GM19240 (cell line): ENCODE measurements at regions not wholly inside any gene's neighbourhood (a gene's known extent, or its start where the extent isn't known, plus 50 kb on each side); places are given as distances from the start of the nearest gene placed in this dataset.
"Not testable (repeated sequence)": the region's sequence is repeated elsewhere in the genome, so short reads cannot be mapped to it uniquely, and the experiment has no call there.

Experiments
- DNase-seq: peaks from one replicate; pipeline ENCODE4 v3.0.0; 2011; ENCODE audit warnings: low spot score; ENCODE audit not compliant: insufficient read length

DNA sequence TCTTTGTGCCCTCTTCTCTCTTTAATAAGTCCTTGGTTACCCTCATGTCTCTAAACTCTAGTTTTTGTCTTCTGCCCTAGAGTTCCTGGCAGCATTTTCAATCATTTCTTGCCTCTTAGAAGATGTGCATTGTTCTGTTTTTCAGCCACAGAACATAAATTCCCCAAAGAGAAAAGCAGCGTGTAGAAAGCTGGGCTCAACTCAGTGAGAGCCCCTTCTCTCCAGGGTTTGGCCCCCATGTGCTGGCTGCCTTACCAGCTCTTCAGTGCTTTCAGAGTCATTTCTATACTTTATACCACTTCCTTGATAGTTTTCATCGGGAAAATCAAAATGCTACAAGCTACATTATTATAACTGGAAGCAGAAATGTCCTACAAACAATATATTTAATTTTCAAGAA is 369.1 kb upstream of the GRM7 start:
- no peak for DNase-seq

GRCh38 chr3:6492306-6492705 is 368.6 kb upstream of the GRM7 start:
- no peak for DNase-seq

DNA sequence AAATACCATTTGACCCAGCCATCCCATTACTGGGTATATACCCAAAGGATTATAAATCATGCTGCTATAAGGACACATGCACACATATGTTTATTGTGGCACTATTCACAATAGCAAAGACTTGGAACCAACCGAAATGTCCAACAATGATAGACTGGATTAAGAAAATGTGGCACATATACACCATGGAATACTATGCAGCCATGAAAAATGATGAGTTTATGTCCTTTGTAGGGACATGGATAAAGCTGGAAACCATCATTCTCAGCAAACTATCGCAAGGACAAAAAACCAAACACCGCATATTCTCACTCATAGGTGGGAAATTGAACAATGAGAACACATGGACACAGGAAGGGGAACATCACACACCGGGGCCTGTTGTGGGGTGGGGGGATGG is 362.0 kb upstream of the GRM7 start:
- not testable (repeated sequence) for DNase-seq

- DNase-seq = no peak
These were observed 356.6 kb upstream of the GRM7 start for GRCh38 chr3:6504347-6504746.

GRCh38 chr3:6504834-6505233 is 356.1 kb upstream of the GRM7 start:
- no peak for DNase-seq

DNA sequence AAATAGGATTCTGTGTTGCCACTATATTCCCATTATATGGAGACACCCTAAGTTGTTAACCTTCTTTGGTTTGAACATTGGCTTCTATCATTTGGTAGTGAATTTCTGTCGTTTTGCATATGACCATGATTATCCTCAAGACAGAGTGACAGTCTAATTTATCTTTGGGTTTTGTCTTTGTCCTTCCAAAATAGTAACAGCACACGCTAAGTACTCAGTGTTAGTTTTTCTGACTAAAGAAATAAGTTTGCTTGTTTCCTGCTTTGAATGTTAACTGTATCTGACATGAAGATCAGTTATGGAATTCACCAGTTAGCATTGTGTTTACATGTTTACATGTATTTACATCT is 352.5 kb upstream of the GRM7 start:
- no peak for DNase-seq

DNA sequence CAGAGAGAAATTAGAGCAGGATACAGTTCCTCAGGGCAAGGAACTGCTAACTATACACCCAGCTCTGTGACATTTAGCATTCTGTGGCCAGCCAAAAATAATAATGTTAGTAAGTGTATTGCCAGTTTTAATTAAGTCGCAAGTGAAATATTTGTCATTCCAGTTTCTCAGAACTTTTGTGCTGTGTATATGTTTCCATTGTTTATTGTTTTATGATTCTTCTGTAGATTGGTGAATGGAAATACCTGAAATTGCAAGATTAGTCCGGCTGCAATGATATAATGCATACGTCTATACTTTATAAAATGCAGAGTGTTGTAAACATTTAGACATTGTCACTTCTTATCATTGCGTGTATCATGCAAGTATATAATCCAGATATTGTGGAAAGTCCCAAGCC is 351.3 kb upstream of the GRM7 start:
- no peak for DNase-seq

- no peak for DNase-seq
These were observed 350.2 kb upstream of the GRM7 start for GRCh38 chr3:6510713-6511112.

DNA sequence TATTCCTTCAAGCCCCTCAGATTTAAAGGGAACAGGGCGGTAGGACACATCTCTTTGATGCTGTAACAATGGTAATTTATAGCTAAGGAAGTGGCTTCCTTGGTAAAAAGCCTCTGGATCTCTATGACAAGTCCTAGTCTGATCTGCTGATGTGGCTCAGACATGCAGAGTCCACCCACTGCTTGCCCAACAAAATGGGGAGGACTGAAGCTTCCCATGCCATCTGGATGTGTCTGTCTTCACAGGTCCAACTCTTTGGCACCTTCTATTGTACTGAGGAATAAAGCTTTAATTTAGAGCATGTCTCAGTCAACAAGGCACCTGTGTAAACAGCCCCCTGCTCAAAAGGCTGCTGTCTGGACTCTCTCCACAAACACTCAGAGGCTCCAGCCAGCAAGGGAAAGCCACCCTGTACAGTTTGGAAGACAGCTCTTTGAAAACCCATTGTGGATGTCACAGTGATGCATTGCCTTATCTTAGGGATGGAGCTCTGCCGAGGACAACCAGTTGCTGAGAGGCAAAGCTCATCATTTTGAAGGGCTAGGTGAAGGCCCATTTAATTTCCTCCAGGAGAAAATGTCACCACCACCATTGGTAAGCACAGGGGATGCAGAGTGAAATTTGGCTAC is 348.6 kb upstream of the GRM7 start:
- no peak for DNase-seq

GRCh38 chr3:6516143-6516542 is 344.8 kb upstream of the GRM7 start:
- DNase-seq = no peak

DNA sequence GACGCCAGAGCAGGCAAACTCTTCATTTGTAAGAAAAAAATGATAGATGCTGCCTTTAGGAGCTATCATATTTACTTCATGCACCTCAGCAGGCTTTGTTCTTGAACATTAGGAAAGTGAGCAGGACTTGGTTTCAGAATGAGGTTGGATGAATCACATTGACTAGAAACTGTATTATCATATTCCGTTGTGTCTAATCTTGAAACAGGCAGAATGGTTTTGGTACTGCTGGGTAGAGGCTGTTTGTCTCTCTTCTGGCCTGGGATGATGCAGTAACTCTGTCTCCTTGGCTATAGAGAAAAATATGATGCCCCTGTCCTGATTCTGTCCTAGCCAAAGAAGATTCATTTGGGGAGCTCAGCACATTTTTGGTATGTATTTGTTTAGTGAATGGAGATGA is 344.2 kb upstream of the GRM7 start:
- no peak for DNase-seq

DNA sequence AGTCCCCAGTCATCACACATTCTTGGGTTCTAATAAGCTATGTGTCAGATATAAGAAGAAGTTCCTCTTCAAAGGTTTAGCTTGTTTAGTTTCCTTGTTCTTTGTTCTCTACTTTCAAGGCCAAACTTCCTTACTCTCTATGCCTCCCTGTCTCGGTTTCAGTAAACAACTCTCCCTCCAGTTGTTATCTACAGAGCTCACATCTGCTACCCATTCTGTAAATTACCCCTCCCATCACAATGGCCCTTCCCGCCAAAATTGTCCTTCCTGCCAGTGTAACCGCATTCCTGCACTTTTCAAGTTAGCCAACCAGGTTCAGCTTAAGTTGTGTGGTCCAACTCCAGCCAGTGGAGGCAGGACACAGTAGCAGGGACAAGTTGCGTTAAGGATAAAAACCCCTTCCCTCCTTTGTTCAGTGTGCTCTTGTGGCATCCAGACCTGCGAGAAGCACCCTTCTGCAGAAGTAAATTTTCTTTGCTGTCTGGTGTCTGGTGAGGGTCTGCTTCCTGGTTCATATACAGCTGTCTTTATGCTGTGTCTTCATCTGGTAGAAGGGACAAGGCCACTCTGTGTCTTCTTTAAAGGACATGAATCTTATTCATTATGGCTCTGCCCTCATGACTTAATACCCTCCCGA is 342.1 kb upstream of the GRM7 start:
- DNase-seq = no peak

GRCh38 chr3:6521369-6522113 is 339.4 kb upstream of the GRM7 start:
- no peak for DNase-seq

GRCh38 chr3:6522191-6522590 is 338.7 kb upstream of the GRM7 start:
- DNase-seq = no peak

- DNase-seq = no peak
These were observed 337.9 kb upstream of the GRM7 start for GRCh38 chr3:6523043-6523442.

DNA sequence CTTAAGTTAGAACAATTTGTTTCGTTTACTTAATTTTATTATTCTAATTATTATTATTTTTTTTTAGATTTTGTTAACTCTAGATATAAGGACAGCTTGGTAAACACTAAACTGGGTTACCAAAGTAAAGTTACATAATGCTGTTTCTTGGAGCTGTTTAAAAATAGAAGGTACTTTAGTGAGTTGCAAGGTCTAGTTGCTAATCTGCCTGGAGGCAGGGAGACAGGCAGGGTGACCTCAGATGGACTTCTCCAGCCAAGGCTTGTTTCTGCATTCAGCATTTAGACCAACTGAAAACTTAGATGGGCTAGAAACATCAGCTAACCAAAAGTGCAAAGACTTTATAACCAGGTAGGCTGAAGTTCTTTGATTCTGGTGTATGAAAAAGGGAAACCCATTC is 336.4 kb upstream of the GRM7 start:
- no peak for DNase-seq

GRCh38 chr3:6526321-6526720 is 334.6 kb upstream of the GRM7 start:
- DNase-seq = no peak

- DNase-seq = no peak
These were observed 334.1 kb upstream of the GRM7 start for GRCh38 chr3:6526861-6527260.

- DNase-seq = no peak
These were observed 332.0 kb upstream of the GRM7 start for GRCh38 chr3:6528951-6529350.

- no peak for DNase-seq
These were observed 329.8 kb upstream of the GRM7 start for GRCh38 chr3:6531153-6531552.

- DNase-seq = no peak
These were observed 328.8 kb upstream of the GRM7 start for GRCh38 chr3:6532101-6532500.

DNA sequence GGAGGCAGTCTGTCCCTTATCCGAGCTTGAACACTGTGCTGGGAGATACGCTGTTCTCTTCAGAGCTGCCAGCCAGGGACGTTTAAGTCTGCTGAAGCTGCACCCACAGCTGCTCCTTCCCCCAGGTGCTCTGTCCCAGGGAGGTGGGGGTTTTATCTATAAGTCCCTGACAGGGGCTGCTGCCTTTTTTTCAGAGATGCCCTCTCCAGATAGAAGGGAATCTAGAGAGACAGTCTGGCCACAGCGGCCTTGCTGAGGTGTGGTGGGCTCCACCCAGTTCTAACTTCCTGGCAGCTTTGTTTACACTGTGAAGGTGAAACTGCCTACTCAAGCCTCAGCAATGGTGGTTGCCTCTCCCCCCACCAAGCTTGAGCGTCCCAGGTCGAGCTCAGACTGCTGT is 319.9 kb upstream of the GRM7 start:
- no peak for DNase-seq

GRCh38 chr3:6542795-6543194 is 318.1 kb upstream of the GRM7 start:
- no peak for DNase-seq
